ENCODE measurements at regions not wholly inside any gene's neighbourhood (a gene's known extent, or its start where the extent isn't known, plus 50 kb on each side); places are given as distances from the start of the nearest gene placed in this dataset.

- no peak for DNase-seq (ENCODE audit: low read depth)
These were observed 83.0 kb upstream of the RAB6C start for GRCh38 chr2:129896226-129897100.

- DNase-seq (ENCODE audit: low read depth), result no peak
These were observed 77.6 kb upstream of the RAB6C start for GRCh38 chr2:129901754-129902415.

- no peak for DNase-seq (ENCODE audit: low read depth)
These were observed 76.5 kb upstream of the RAB6C start for GRCh38 chr2:129902731-129903585.

DNA sequence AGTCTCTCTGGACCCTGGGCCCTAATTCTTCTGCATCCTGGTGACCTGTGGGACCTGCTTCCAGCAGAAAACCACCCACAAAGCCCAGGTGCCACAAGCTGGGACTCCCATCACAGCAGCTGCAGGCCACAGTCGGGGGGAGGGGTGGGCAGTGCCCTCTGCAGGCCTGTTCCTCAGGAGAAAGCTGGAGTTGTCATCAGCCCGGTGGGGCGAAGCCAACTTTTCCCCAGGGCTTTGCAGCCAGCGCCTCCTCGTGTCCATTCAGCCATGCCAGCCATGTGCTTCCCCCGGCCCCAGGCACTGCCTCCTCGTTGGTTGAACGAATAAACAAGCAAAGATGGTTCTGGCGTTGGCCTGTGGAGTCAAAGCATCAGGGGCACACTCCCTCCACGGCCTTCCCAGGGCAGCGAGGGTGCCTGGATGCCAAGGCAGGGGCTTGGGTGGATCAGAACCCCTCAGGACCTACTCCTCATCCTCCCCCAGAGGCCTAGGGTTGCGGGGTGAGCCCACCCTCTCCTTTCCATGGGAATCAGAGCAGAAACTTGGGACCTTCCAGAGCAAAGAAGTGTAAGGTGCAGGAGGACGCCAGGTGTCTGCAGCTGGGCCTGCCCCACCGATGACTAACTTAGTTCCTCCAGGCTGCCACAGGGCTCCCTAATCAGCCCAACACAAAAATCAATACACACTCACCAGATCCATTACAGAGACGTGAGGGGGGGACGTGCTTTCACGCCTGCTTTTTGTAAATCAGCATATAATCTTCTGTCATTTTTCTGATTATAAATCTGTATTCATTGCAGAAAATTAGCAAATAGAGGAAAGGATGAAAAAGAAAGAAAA, 75.7 kb upstream of the RAB6C start:
- no peak for DNase-seq (ENCODE audit: low read depth)

DNA sequence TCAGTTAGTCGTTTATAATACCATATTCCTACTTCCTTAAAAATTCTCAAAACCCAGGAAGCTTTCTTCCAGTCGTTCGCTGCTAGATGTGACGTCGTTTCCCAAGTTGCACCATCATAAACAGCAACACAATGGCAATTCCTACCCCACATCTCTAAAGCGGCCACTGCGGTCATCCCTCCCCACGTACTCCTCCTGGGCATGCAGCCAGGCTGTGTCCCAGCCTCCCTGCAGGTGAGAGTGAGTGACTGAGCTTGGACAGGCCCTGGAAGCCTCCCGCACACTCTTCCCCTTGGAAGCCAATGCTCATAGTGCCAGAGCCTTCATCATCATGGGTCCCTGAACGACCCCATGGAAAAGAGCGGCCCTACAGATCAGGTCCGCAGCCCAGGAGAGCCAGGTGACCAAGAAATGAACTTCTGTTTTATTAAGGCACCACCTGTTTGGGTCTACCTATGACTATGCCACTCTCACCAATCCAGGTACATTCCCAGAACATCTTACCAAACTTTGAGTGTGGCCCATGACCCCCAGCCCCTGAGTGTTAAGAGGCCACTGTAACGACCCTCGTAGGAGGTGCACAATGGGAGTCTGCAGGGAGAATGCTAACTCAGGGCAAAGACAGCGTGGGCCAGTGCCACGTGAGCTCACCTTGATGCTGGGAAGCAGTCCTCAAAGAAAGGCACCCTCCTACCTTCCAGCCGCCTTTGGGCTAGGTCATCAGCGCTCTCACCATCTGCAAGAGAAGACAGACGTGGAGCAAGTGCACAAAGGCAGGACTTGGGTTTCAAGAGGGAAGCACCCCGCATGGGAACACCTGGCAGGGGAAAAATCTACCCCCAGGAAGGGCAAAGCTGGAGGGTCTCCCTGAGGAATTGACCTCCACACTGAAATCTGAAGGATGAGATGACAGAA, 74.7 kb upstream of the RAB6C start:
- no peak for DNase-seq (ENCODE audit: low read depth)

DNA sequence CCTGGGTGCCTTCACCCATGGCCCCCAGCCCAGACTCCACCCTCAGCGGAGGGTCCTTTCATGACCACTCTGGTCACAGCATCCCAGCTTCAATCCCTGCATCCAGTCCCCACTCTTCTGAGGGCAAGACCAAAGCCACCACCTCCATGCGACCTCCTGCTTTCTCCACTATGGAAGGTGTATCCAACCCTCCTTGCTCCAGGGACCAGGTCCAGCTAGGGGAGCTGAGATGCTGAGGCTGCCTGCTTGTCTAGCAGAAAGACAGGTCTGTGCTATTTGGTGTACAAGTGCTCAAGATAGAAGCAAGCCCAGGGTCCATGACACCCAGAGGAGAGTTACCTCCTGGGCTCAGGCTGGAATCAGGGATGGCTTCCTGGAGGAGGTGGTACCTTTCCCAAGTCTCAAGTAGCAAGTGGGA, 73.8 kb upstream of the RAB6C start:
- DNase-seq (ENCODE audit: low read depth), result no peak

GRCh38 chr2:129906139-129906860, 73.2 kb upstream of the RAB6C start:
- no peak for DNase-seq (ENCODE audit: low read depth)

- no peak for DNase-seq (ENCODE audit: low read depth)
These were observed 72.6 kb upstream of the RAB6C start for GRCh38 chr2:129906861-129907235.

- DNase-seq (ENCODE audit: low read depth), result no peak
These were observed 72.0 kb upstream of the RAB6C start for GRCh38 chr2:129907256-129907998.

DNA sequence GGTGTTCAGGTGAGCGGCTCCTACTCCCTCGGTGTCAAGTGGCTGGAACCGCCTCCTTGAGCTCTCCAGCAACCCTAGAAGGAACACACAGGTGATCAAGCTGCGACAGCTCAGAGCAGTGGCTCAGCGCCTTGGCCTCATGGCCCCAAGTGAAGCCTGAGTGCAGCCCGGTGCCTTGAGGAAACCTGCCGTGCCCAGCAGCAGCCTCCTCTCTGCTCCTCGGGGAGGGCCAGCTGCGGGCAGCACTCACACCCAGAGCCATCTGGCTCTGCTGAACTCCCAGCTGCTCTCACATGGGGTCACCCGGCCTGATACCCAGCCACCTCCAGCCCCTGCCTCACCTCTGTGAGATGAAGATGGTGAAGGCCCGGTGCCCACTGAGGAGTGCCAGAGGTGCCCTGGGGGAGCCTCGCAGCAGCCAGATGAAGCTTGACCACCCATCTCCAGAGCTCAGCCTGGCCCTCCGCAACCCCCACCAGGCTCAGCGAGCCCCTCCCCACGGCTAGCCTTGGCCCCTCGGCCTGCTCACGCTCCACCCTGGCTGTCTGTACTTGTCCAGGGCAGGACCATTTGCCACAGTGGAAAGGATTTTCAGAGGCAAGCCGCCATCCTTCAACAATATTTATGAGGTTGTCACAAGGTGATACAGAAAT, 70.6 kb upstream of the RAB6C start:
- no peak for DNase-seq (ENCODE audit: low read depth)

- no peak for DNase-seq (ENCODE audit: low read depth)
These were observed 69.6 kb upstream of the RAB6C start for GRCh38 chr2:129909651-129910418.

DNA sequence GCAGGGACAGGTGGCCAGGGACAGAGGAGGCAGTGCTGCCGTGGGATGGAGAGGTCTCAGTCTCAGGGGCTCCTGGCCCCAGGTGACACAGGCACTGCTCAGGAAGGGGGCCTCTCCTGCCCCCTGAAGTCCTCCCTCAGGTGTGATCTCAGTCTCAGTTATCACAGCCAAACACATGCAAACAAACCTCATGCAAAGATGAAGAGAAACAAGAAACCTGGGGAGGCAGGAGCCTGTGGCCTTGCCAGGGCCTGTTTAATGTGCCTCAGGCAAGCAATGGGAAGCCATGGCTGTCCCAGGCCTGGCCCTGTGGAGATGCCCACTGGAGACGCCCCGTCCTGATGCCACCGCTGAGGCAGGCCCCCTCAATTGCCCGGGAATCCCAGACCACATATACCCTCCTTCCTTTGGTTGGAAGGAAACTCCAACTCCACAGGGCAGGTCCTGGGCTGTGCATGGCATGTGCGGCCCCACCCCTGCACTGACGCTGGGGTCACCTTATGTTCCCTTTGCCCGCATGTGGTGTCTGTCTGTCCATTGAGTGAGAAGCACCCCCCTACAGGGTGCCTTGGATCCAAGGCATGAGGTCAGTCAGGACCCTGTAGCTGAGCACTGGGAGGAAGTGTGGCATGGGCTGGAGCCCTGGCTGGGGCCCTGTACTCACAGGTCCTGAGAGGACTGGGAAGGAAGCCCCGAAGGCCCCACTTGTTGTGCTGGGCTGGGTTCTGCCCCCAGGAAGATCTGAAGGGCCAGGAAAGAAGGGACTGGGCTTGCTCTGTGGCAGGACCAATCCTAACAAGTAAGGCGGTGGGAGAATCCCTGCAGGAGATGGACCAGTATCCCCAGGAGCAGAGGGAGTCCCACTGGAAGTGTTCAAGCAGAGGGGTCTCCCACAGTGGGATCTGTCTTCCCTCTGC, 68.8 kb upstream of the RAB6C start:
- DNase-seq (ENCODE audit: low read depth), result no peak

DNA sequence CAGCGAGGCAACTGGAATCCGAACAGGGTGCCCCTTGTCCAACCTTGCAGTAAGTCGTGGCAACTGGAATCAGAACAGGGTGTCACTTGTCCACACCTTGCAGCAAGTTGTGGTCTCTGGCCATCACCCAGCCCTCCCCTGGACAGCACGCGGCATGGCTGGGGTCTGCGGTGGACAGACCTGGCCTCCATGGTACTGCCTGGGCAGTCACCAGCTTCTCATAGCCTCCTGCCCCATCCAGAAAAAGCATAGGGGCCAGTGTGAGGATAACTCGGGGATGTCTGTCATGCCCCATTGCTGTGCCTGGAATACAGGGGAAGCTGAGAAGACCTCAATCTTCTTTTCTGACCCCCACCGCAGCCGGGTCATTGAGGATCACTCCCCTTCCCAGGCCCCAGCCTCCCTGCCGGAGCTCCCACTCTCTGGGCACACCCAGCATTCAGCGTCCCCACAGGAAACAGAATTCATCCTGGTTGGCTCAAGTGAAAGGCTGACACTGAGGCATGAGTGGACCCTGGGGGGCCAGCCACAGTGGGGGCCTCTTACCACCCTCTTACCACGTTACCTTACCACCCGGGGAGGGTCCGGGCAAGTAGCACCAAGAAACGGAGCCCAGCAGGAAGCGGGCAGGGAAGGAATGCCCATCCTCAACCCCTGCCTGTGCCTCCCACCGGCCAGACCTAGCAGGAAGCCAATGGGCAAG, 68.0 kb upstream of the RAB6C start:
- DNase-seq (ENCODE audit: low read depth), result no peak

DNA sequence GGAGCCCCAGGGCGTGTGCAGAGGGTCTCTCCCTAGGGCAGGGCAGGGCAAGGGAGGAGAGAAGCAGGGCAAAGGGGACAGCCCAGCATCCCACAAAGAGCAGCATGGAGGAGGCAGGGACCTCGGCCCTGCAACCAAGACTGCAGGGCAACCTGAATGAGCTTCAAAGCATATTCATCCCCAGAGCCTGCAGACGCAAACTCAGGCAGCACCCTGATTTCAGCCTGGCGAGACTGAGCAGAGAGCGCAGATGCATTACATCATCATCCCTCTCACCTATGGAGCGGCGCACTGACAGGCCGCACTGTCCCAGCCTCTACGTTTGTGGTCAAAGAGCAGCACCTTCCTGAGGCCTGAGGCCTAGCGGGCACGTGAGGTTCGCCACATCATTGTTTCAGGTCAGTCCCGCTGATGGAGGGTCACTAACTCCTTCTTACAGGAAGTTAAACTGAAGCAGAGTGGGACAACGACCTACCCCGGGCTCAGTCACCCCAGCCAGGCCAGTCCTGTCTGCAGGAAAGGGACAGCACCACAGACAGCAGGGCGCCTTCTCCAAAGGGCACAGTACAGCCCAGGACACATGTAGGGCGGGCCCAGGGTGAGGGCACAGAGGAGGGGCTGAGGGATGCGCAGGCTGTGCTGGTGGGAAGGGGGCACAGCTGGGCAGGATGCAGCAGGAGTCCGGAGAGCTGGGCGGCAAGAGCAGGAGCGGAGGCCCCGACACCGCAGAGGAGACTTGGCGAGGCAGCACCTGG, 67.2 kb upstream of the RAB6C start:
- DNase-seq (ENCODE audit: low read depth), result no peak
